Panc1 (cell line): ENCODE measurements at regions not wholly inside any gene's neighbourhood (a gene's known extent, or its start where the extent isn't known, plus 50 kb on each side); places are given as distances from the start of the nearest gene placed in this dataset.

Experiments
- ATAC-seq: fragments of 200-7000 bp; cut with Tn5 transposase; 2 replicates; pipeline ENCODE4 v1.9.1; 2020; ENCODE audit warnings: mild to moderate bottlenecking, moderate library complexity
- BruUV-seq: library from RNA; stranded (reverse); fragments of 400-500 nt; replicated peaks from 2 replicates; lab custom pipeline; 2021; lab: Mats Ljungman, UMichigan
- CTCF ChIA-PET: fragments of 300-600 bp; sonication (Branson Sonifier 250); formaldehyde crosslinking; loops from one replicate; lab custom pipeline; 2022; ENCODE audit warnings: antibody characterized with exemption; lab: Charles Lee
- POLR2A ChIA-PET: fragments of 300-600 bp; sonication (Branson Sonifier 250); formaldehyde crosslinking; loops from one replicate; lab custom pipeline; 2022; ENCODE audit warnings: antibody characterized with exemption; lab: Charles Lee
- DNase-seq: peaks from one replicate; pipeline ENCODE4 v3.0.0-alpha.2; 2010; ENCODE audit warnings: low read depth, low spot score
- H3K27ac ChIP-seq: 2 replicates; pipeline ENCODE4 v1.5.1; 2011; ENCODE audit warnings: mild to moderate bottlenecking, low read length, inconsistent platforms
- H3K27me3 ChIP-seq: fragments of 200-500 bp; sonication (Bioruptor generic); 2 replicates; pipeline ENCODE4 v1.6.0; 2014; ENCODE audit warnings: low read length, inconsistent platforms; ENCODE audit not compliant: control insufficient read depth, insufficient read depth
- H3K36me3 ChIP-seq: fragments of 200-500 bp; sonication (Bioruptor generic); 2 replicates; pipeline ENCODE4 v1.5.1; 2014; ENCODE audit warnings: inconsistent platforms, mild to moderate bottlenecking, low read length, moderate library complexity; ENCODE audit not compliant: control insufficient read depth, insufficient read depth
- H3K4me1 ChIP-seq: 2 replicates; pipeline ENCODE4 v1.5.1; 2011; ENCODE audit warnings: inconsistent platforms, mild to moderate bottlenecking, low read length, moderate library complexity; ENCODE audit not compliant: control insufficient read depth, insufficient read depth
- H3K4me3 ChIP-seq, 2 experiments: 2 replicates each; pipeline ENCODE4 v1.5.1; 2011 to 2012; ENCODE audit warnings: low read depth in 2 of 2, low read length in 2 of 2, mild to moderate bottlenecking in 2 of 2, inconsistent platforms in 1 of 2, moderate library complexity in 1 of 2
- H3K9me3 ChIP-seq: fragments of 200-500 bp; sonication (Bioruptor generic); 2 replicates; pipeline ENCODE4 v1.5.1; 2014; ENCODE audit warnings: low read depth, mild to moderate bottlenecking, inconsistent platforms, low read length, moderate library complexity; ENCODE audit not compliant: control insufficient read depth, insufficient read depth
- POLR2AphosphoS5 ChIP-seq: IDR thresholded peaks from 2 replicates; pipeline ENCODE4 v1.6.1; 2012; ENCODE audit warnings: mild to moderate bottlenecking, low read depth, low read length, moderate library complexity
- SIN3A ChIP-seq: IDR thresholded peaks from 2 replicates; pipeline ENCODE4 v1.6.1; 2012; ENCODE audit warnings: low read depth, mild to moderate bottlenecking, low read length, moderate library complexity, borderline replicate concordance; ENCODE audit not compliant: insufficient read depth
- TCF7L2 ChIP-seq: IDR thresholded peaks from 2 replicates; pipeline ENCODE4 v1.6.1; 2011; ENCODE audit warnings: mild to moderate bottlenecking, low read depth, low read length, inconsistent platforms
- in situ Hi-C: cut with HindIII; loops from 2 replicates; pipeline ENCODE4 v1.10.0; 2016; ENCODE audit warnings: low sequenced_read_pairs, low pct_unique_long_range_greater_than_20kb
- intact Hi-C: fragments of 100-400 bp; cut with micrococcal nuclease; formaldehyde crosslinking; loops from one replicate; pipeline ENCODE4 v1.10.0; 2022; ENCODE audit not compliant: unreplicated experiment
- TF ChIP-seq, protein P1 (sequence below), 2 experiments: IDR thresholded peaks; 2 replicates each; pipeline ENCODE4 v1.6.1; 2011 to 2012; ENCODE audit warnings: low read depth in 2 of 2, control low read depth in 1 of 2, low read length in 1 of 2, mild to moderate bottlenecking in 1 of 2, moderate library complexity in 1 of 2; ENCODE audit not compliant: insufficient read depth in 1 of 2
- TF ChIP-seq, protein P2 (sequence below): fragments of 450-650 bp; IDR thresholded peaks from 2 replicates; pipeline ENCODE4 v1.5.1; 2017; ENCODE audit warnings: mild to moderate bottlenecking

DNA sequence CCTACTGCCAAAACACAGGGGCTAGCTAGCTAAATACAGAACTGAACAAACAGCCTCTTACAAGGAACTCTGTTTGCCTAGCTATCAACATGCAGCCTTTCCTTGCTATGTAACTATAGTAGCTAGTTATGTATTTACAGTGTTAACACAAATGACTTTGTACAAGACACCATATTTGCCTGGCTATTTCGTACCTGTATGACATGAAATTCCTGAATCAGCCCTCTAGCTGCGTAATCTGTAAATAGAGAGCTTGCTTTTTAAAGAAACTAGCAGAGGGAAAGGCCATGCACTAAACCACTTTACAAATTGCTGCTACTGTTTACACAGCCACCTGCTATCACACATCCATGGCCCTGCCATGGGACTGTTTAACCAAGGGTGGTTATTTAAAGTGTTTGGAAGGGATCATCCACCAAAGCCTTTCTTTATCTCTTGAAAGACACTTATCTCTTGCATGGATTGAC, 248.7 kb downstream of the TFCP2L1 start:
- DNase-seq (no peak), ATAC-seq (no peak)
- CTCF ChIA-PET: no interaction called here
- BruUV-seq: no TSS peak
- TF ChIP-seq, protein P1, sequence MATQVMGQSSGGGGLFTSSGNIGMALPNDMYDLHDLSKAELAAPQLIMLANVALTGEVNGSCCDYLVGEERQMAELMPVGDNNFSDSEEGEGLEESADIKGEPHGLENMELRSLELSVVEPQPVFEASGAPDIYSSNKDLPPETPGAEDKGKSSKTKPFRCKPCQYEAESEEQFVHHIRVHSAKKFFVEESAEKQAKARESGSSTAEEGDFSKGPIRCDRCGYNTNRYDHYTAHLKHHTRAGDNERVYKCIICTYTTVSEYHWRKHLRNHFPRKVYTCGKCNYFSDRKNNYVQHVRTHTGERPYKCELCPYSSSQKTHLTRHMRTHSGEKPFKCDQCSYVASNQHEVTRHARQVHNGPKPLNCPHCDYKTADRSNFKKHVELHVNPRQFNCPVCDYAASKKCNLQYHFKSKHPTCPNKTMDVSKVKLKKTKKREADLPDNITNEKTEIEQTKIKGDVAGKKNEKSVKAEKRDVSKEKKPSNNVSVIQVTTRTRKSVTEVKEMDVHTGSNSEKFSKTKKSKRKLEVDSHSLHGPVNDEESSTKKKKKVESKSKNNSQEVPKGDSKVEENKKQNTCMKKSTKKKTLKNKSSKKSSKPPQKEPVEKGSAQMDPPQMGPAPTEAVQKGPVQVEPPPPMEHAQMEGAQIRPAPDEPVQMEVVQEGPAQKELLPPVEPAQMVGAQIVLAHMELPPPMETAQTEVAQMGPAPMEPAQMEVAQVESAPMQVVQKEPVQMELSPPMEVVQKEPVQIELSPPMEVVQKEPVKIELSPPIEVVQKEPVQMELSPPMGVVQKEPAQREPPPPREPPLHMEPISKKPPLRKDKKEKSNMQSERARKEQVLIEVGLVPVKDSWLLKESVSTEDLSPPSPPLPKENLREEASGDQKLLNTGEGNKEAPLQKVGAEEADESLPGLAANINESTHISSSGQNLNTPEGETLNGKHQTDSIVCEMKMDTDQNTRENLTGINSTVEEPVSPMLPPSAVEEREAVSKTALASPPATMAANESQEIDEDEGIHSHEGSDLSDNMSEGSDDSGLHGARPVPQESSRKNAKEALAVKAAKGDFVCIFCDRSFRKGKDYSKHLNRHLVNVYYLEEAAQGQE (IDR thresholded peaks at IDR 0.05; ENCODE audit: insufficient read depth in 1 of 2, low read depth in 2 of 2, low read length in 1 of 2): no peak
- TF ChIP-seq SIN3A: no peak
- TF ChIP-seq TCF7L2: no peak
- TF ChIP-seq POLR2AphosphoS5: no peak
- TF ChIP-seq, protein P2, sequence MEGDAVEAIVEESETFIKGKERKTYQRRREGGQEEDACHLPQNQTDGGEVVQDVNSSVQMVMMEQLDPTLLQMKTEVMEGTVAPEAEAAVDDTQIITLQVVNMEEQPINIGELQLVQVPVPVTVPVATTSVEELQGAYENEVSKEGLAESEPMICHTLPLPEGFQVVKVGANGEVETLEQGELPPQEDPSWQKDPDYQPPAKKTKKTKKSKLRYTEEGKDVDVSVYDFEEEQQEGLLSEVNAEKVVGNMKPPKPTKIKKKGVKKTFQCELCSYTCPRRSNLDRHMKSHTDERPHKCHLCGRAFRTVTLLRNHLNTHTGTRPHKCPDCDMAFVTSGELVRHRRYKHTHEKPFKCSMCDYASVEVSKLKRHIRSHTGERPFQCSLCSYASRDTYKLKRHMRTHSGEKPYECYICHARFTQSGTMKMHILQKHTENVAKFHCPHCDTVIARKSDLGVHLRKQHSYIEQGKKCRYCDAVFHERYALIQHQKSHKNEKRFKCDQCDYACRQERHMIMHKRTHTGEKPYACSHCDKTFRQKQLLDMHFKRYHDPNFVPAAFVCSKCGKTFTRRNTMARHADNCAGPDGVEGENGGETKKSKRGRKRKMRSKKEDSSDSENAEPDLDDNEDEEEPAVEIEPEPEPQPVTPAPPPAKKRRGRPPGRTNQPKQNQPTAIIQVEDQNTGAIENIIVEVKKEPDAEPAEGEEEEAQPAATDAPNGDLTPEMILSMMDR: no peak
- Histone ChIP-seq H3K4me1 (no peaks in the 10 kb centered on the region), H3K36me3 (no peaks in the 10 kb centered on the region), H3K9me3 (no peaks in the 10 kb centered on the region), H3K27ac (no peak overlapping the region), H3K4me3 (no peak overlapping the region), H3K27me3 (peaks cover 5% of the 10 kb centered on the region)
- POLR2A ChIA-PET: no interaction called here
- in situ Hi-C loops: no loop called here
- intact Hi-C loops: no loop called here

DNA sequence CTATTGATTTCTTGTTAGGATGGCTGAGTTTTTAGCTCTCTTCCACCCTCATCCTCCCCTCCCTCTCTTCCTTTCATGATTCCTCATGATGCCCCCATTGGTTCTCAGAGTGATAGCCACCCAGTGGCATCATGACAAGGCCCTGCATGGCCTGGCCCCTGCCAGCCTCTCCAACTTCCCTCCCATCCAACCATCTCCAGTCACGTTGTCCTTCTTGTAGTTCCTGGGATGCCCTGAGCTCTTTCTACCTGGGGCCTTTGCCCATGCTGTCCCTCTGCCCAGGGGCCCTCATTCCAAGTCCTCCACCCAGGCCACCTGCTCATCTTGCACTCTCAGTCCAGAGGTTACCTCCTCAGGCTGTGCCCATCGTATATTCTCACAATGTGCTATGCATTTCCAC, 247.5 kb downstream of the TFCP2L1 start:
- DNase-seq (no peak), ATAC-seq (no peak)
- no TSS peak for BruUV-seq
- no peaks in the 10 kb centered on the region for H3K9me3 ChIP-seq
- CTCF ChIA-PET: no interaction called here
- in situ Hi-C loops (no loop called here), intact Hi-C loops (no loop called here)
- no peak overlapping the region for H3K4me3 ChIP-seq
- TF ChIP-seq, protein P1 (IDR thresholded peaks at IDR 0.05; ENCODE audit: insufficient read depth in 1 of 2, low read depth in 2 of 2, low read length in 1 of 2): no peak
- TF ChIP-seq TCF7L2: no peak
- no peak for TF ChIP-seq SIN3A
- TF ChIP-seq, protein P2: no peak
- no peak for TF ChIP-seq POLR2AphosphoS5
- POLR2A ChIA-PET: no interaction called here
- H3K4me1 ChIP-seq: no peaks in the 10 kb centered on the region
- peaks cover 4% of the 10 kb centered on the region for H3K27me3 ChIP-seq
- H3K36me3 ChIP-seq: no peaks in the 10 kb centered on the region
- H3K27ac ChIP-seq: no peak overlapping the region
